Loucy (cell line): ENCODE measurements at regions not wholly inside any gene's neighbourhood (a gene's known extent, or its start where the extent isn't known, plus 50 kb on each side); places are given as distances from the start of the nearest gene placed in this dataset.
"Not testable (repeated sequence)": the region's sequence is repeated elsewhere in the genome, so short reads cannot be mapped to it uniquely, and the experiment has no call there.

Experiments
- CTCF ChIP-seq: fragments of 200-600 bp; sonication (generic); conservative IDR thresholded peaks from 2 replicates; pipeline ENCODE4 v1.5.1; 2014; ENCODE audit warnings: mild to moderate bottlenecking, antibody characterized with exemption, low read length
- EZH2phosphoT487 ChIP-seq: fragments of 200-600 bp; IDR thresholded peaks from 2 replicates; pipeline ENCODE4 v1.6.1; 2018; ENCODE audit warnings: antibody characterized with exemption, mild to moderate bottlenecking, moderate library complexity, borderline replicate concordance

GRCh38 chrX:46223499-46223898 lies 321.7 kb downstream of the ZNF674 start:
- not testable (repeated sequence) for TF ChIP-seq EZH2phosphoT487, CTCF
